Liver (tissue), 8 donors: ENCODE measurements at regions not wholly inside any gene's neighbourhood (a gene's known extent, or its start where the extent isn't known, plus 50 kb on each side); places are given as distances from the start of the nearest gene placed in this dataset.

ENCODE experiments used
- DNase-seq: peaks from one replicate; pipeline ENCODE4 v3.0.0-alpha.2; 2017; ENCODE audit warnings: low spot score
- H3K27ac ChIP-seq, 2 donors: one replicate each; pipeline ENCODE4 v1.7.0; 2013; ENCODE audit warnings: inconsistent platforms in 2 of 2, low read length in 2 of 2, control low read depth in 1 of 2, low read depth in 1 of 2, mild to moderate bottlenecking in 1 of 2
- H3K27me3 ChIP-seq, 4 donors: one replicate each; pipeline versions ENCODE4 v1.6.1 to v1.7.0; 2013; ENCODE audit warnings: low read length in 3 of 4, inconsistent platforms in 1 of 4, mild to moderate bottlenecking in 1 of 4, moderate library complexity in 1 of 4; ENCODE audit not compliant: control insufficient read depth in 4 of 4, insufficient read depth in 4 of 4
- H3K36me3 ChIP-seq, 4 donors: one replicate each; pipeline versions ENCODE4 v1.6.1 to v1.7.0; 2013; ENCODE audit warnings: low read length in 3 of 4, mild to moderate bottlenecking in 3 of 4, low read depth in 1 of 4, moderate library complexity in 1 of 4; ENCODE audit not compliant: control insufficient read depth in 4 of 4, insufficient read depth in 3 of 4
- H3K4me1 ChIP-seq, 4 donors: one replicate each; pipeline versions ENCODE4 v1.6.1 to v1.7.0; 2013; ENCODE audit warnings: low read length in 3 of 4, mild to moderate bottlenecking in 3 of 4, moderate library complexity in 1 of 4; ENCODE audit not compliant: control insufficient read depth in 4 of 4, insufficient read depth in 4 of 4
- H3K4me3 ChIP-seq, 3 donors: one replicate each; pipeline versions ENCODE4 v1.6.1 to v1.7.0; 2013; ENCODE audit warnings: low read length in 3 of 3, control low read depth in 1 of 3, low read depth in 1 of 3, mild to moderate bottlenecking in 1 of 3
- H3K9ac ChIP-seq, 2 donors: one replicate each; pipeline ENCODE4 v1.7.0; 2013; ENCODE audit warnings: low read length in 2 of 2, mild to moderate bottlenecking in 2 of 2, moderate library complexity in 2 of 2, control low read depth in 1 of 2, low read depth in 1 of 2
- H3K9me3 ChIP-seq, 4 donors: one replicate each; pipeline versions ENCODE4 v1.6.1 to v1.7.0; 2013; ENCODE audit warnings: low read length in 3 of 4; ENCODE audit not compliant: control insufficient read depth in 4 of 4
- ATF3 ChIP-seq: IDR thresholded peaks from 2 replicates; pipeline ENCODE4 v1.6.1; 2016; ENCODE audit warnings: antibody characterized with exemption
- CTCF ChIP-seq: fragments of 150-350 bp; IDR thresholded peaks from 2 replicates; pipeline ENCODE4 v1.5.1; 2017; ENCODE audit warnings: improper control_type of control experiment, low read depth, low read length; ENCODE audit not compliant: missing input control
- EGR1 ChIP-seq, 2 donors: IDR thresholded peaks; 2 replicates each; pipeline ENCODE4 v1.6.1; 2016 to 2018; ENCODE audit warnings: antibody characterized with exemption in 2 of 2, low read depth in 2 of 2
- FOXA1 ChIP-seq: IDR thresholded peaks from 2 replicates; pipeline ENCODE4 v1.6.1; 2016; ENCODE audit warnings: antibody characterized with exemption
- FOXA2 ChIP-seq: IDR thresholded peaks from 2 replicates; pipeline ENCODE4 v1.6.1; 2016; ENCODE audit warnings: antibody characterized with exemption
- GABPA ChIP-seq, 2 donors: IDR thresholded peaks in 1 of 2; conservative IDR thresholded peaks in 1 of 2; 2 replicates each; pipeline ENCODE4 v1.6.1; 2016; ENCODE audit warnings: antibody characterized with exemption in 2 of 2, mild to moderate bottlenecking in 1 of 2, moderate library complexity in 1 of 2
- HNF4A ChIP-seq, 2 donors: conservative IDR thresholded peaks; 2 replicates each; pipeline ENCODE4 v1.6.1; 2016; ENCODE audit warnings: antibody characterized with exemption in 2 of 2, mild to moderate bottlenecking in 2 of 2
- HNF4G ChIP-seq: IDR thresholded peaks from 2 replicates; pipeline ENCODE4 v1.6.1; 2016; ENCODE audit warnings: antibody characterized with exemption
- JUND ChIP-seq, 2 donors: IDR thresholded peaks; 2 replicates each; pipeline ENCODE4 v1.6.1; 2016; ENCODE audit warnings: antibody characterized with exemption in 2 of 2
- MAX ChIP-seq: IDR thresholded peaks from 2 replicates; pipeline ENCODE4 v1.6.1; 2016; ENCODE audit warnings: antibody characterized with exemption
- NR2F2 ChIP-seq: IDR thresholded peaks from 2 replicates; pipeline ENCODE4 v1.6.1; 2016; ENCODE audit warnings: antibody characterized with exemption
- RAD21 ChIP-seq, 2 donors: IDR thresholded peaks; 2 replicates each; pipeline ENCODE4 v1.6.1; 2016; ENCODE audit warnings: antibody characterized with exemption in 2 of 2, mild to moderate bottlenecking in 2 of 2
- REST ChIP-seq: IDR thresholded peaks from 2 replicates; pipeline ENCODE4 v1.6.1; 2016; ENCODE audit warnings: antibody characterized with exemption, mild to moderate bottlenecking
- RXRA ChIP-seq, 2 donors: IDR thresholded peaks; 2 replicates each; pipeline ENCODE4 v1.6.1; 2017 to 2018; ENCODE audit warnings: antibody characterized with exemption in 2 of 2, mild to moderate bottlenecking in 1 of 2
- SP1 ChIP-seq: IDR thresholded peaks from 2 replicates; pipeline ENCODE4 v1.6.1; 2018; ENCODE audit warnings: antibody characterized with exemption, mild to moderate bottlenecking
- TAF1 ChIP-seq: conservative IDR thresholded peaks from 2 replicates; pipeline ENCODE4 v1.6.1; 2016; ENCODE audit warnings: antibody characterized with exemption, mild to moderate bottlenecking
- YY1 ChIP-seq: IDR thresholded peaks from 2 replicates; pipeline ENCODE4 v1.6.1; 2016; ENCODE audit warnings: antibody characterized with exemption, mild to moderate bottlenecking
- ZBTB33 ChIP-seq: IDR thresholded peaks from 2 replicates; pipeline ENCODE4 v1.6.1; 2016; ENCODE audit warnings: antibody characterized with exemption
- WGBS: extraction: QIAGEN DNeasy Blood & Tissue Kit; methylation state at CpG from one replicate; pipeline ENCODE4 v1.1.7; 2013; 5-methylcytosine and 5-hydroxymethylcytosine counted together
- donor health status: healthy.
- donor health status: healthy.
- donor health status: healthy.
- donor health status: healthy.
- donor health status: healthy.

- Histone ChIP-seq H3K4me3 (no peak overlapping the region), H3K9ac (no peak overlapping the region), H3K4me1 (no peaks in the 10 kb centered on the region), H3K36me3 (no peaks in the 10 kb centered on the region), H3K27ac (no peak overlapping the region), H3K27me3 (no peaks in the 10 kb centered on the region), H3K9me3 (no peaks in the 10 kb centered on the region)
- WGBS: 90% methylated on average over 9 of the region's 9 CpGs
- DNase-seq: no peak
- TF ChIP-seq EGR1 (IDR thresholded peaks at IDR 0.05; ENCODE audit: low read depth in 2 of 2) (no peak), YY1 (no peak), ZBTB33 (no peak), CTCF (no peak), RAD21 (IDR thresholded peaks at IDR 0.05) (no peak), MAX (no peak), TAF1 (no peak), FOXA1 (no peak), HNF4A (conservative IDR thresholded peaks at IDR 0.05) (no peak), REST (no peak), JUND (IDR thresholded peaks at IDR 0.05) (no peak), RXRA (IDR thresholded peaks at IDR 0.05) (no peak), SP1 (no peak), FOXA2 (no peak), GABPA (IDR thresholded peaks at IDR 0.05 in 1 of 2, conservative IDR thresholded peaks at IDR 0.05 in 1 of 2) (no peak), HNF4G (no peak), NR2F2 (no peak), ATF3 (no peak)
Measured at GRCh38 chr16:80051040-80051439, 450.5 kb upstream of the MAF start.

GRCh38 chr16:80048250-80048649 lies 447.7 kb upstream of the MAF start:
- TF ChIP-seq GABPA (IDR thresholded peaks at IDR 0.05 in 1 of 2, conservative IDR thresholded peaks at IDR 0.05 in 1 of 2): no peak
- no peak for TF ChIP-seq FOXA1
- TF ChIP-seq SP1: no peak
- no peak for TF ChIP-seq RAD21 (IDR thresholded peaks at IDR 0.05)
- TF ChIP-seq ZBTB33: no peak
- no peak for TF ChIP-seq EGR1 (IDR thresholded peaks at IDR 0.05; ENCODE audit: low read depth in 2 of 2)
- H3K36me3 ChIP-seq: no peaks in the 10 kb centered on the region
- DNase-seq: no peak
- no peaks in the 10 kb centered on the region for H3K9me3 ChIP-seq
- 58% methylated on average over 1 of the region's 1 CpG for WGBS
- H3K9ac ChIP-seq: no peak overlapping the region
- no peaks in the 10 kb centered on the region for H3K4me1 ChIP-seq
- no peak overlapping the region for H3K4me3 ChIP-seq
- no peaks in the 10 kb centered on the region for H3K27me3 ChIP-seq
- H3K27ac ChIP-seq: no peak overlapping the region
